DND-41 (cell line): ENCODE measurements at regions not wholly inside any gene's neighbourhood (a gene's known extent, or its start where the extent isn't known, plus 50 kb on each side); places are given as distances from the start of the nearest gene placed in this dataset.

Source experiments
- ATAC-seq: fragments of 200-7000 bp; cut with Tn5 transposase; 3 replicates; pipeline ENCODE4 v1.9.1; 2021; ENCODE audit warnings: low read depth; ENCODE audit not compliant: insufficient read depth
- DNase-seq: peaks from one replicate; pipeline ENCODE4 v3.0.0-alpha.2; 2020
- H2AFZ ChIP-seq: 2 replicates; pipeline ENCODE4 v1.6.0; 2012; ENCODE audit warnings: low read depth, low read length
- H3K27ac ChIP-seq: 2 replicates; pipeline ENCODE4 v1.5.1; 2012; ENCODE audit warnings: low read length, inconsistent platforms
- H3K27me3 ChIP-seq: fragments of 200-600 bp; sonication (generic); 2 replicates; pipeline ENCODE4 v1.6.0; 2012; ENCODE audit warnings: low read length, mild to moderate bottlenecking, inconsistent platforms; ENCODE audit not compliant: insufficient read depth, poor library complexity
- H3K36me3 ChIP-seq: 2 replicates; pipeline ENCODE4 v1.5.1; 2012; ENCODE audit warnings: low read length, inconsistent platforms; ENCODE audit not compliant: insufficient read depth
- H3K4me1 ChIP-seq: 2 replicates; pipeline ENCODE4 v1.5.1; 2012; ENCODE audit warnings: mild to moderate bottlenecking, low read length; ENCODE audit not compliant: insufficient read depth
- H3K4me2 ChIP-seq: 2 replicates; pipeline ENCODE4 v1.6.0; 2012; ENCODE audit warnings: mild to moderate bottlenecking, moderate library complexity, low read length, inconsistent platforms; ENCODE audit not compliant: insufficient read depth
- H3K4me3 ChIP-seq, 2 experiments: fragments of 200-600 bp in 1 of 2; shearing (Covaris generic) in 1 of 2; 2 replicates each; pipeline ENCODE4 v1.5.1; 2012 to 2016; ENCODE audit warnings: inconsistent platforms in 2 of 2, low read length in 2 of 2, mild to moderate bottlenecking in 2 of 2, low read depth in 1 of 2, moderate library complexity in 1 of 2
- H3K79me2 ChIP-seq: 2 replicates; pipeline ENCODE4 v1.6.0; 2012; ENCODE audit warnings: low read length, inconsistent platforms; ENCODE audit not compliant: insufficient read depth
- H3K9ac ChIP-seq: 2 replicates; pipeline ENCODE4 v1.6.0; 2012; ENCODE audit warnings: low read depth, mild to moderate bottlenecking, inconsistent platforms, low read length, moderate library complexity
- H3K9me3 ChIP-seq: 2 replicates; pipeline ENCODE4 v1.5.1; 2012; ENCODE audit warnings: low read length, moderate library complexity, mild to moderate bottlenecking, inconsistent platforms; ENCODE audit not compliant: insufficient read depth, severe bottlenecking
- H4K20me1 ChIP-seq: 2 replicates; pipeline ENCODE4 v1.6.0; 2012; ENCODE audit warnings: low read length; ENCODE audit not compliant: insufficient read depth
- EZH2 ChIP-seq: IDR thresholded peaks from 3 replicates; pipeline ENCODE4 v1.6.1; 2012; ENCODE audit warnings: borderline replicate concordance, low read depth, mild to moderate bottlenecking, moderate library complexity, low read length, inconsistent platforms; ENCODE audit not compliant: severe bottlenecking
- TF ChIP-seq, protein P1 (sequence below): IDR thresholded peaks from 2 replicates; pipeline ENCODE4 v1.5.1; 2012; ENCODE audit warnings: borderline replicate concordance, low read length, moderate library complexity, mild to moderate bottlenecking; ENCODE audit not compliant: poor library complexity, severe bottlenecking; ENCODE audit errors: extremely low read depth

DNA sequence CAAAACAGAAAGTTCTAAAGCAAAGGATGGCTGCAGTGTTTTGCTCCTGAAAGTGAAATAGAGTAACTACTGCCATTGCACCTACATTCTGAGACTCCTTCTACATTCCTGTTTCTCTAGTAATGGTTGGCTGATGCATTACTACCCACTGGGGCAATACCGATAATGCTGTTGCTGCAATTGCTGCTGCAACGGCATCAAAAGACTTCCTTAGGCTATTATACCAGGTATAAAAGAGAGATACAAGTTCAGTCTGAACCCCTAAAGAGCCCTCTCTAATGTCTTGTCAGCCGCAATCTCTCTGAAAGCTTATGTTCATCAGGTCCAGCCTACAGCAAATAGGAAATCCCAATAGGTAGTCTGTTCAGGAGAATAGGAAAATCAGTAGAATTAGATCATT, 338.4 kb downstream of the PABPC4L start:
- no peaks in the 10 kb centered on the region for H3K4me1 ChIP-seq
- H3K9ac ChIP-seq, result no peak overlapping the region
- no peak overlapping the region for H2AFZ ChIP-seq
- no peaks in the 10 kb centered on the region for H3K36me3 ChIP-seq
- ATAC-seq (no peak), DNase-seq (no peak)
- no peak overlapping the region for H3K4me2 ChIP-seq
- no peaks in the 10 kb centered on the region for H3K79me2 ChIP-seq
- TF ChIP-seq EZH2, result no peak
- TF ChIP-seq, protein P1, sequence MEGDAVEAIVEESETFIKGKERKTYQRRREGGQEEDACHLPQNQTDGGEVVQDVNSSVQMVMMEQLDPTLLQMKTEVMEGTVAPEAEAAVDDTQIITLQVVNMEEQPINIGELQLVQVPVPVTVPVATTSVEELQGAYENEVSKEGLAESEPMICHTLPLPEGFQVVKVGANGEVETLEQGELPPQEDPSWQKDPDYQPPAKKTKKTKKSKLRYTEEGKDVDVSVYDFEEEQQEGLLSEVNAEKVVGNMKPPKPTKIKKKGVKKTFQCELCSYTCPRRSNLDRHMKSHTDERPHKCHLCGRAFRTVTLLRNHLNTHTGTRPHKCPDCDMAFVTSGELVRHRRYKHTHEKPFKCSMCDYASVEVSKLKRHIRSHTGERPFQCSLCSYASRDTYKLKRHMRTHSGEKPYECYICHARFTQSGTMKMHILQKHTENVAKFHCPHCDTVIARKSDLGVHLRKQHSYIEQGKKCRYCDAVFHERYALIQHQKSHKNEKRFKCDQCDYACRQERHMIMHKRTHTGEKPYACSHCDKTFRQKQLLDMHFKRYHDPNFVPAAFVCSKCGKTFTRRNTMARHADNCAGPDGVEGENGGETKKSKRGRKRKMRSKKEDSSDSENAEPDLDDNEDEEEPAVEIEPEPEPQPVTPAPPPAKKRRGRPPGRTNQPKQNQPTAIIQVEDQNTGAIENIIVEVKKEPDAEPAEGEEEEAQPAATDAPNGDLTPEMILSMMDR, result no peak
- no peak overlapping the region for H3K27ac ChIP-seq
- no peaks in the 10 kb centered on the region for H4K20me1 ChIP-seq
- peaks cover 6% of the 10 kb centered on the region for H3K9me3 ChIP-seq
- no peak overlapping the region for H3K4me3 ChIP-seq
- H3K27me3 ChIP-seq, result no peaks in the 10 kb centered on the region

DNA sequence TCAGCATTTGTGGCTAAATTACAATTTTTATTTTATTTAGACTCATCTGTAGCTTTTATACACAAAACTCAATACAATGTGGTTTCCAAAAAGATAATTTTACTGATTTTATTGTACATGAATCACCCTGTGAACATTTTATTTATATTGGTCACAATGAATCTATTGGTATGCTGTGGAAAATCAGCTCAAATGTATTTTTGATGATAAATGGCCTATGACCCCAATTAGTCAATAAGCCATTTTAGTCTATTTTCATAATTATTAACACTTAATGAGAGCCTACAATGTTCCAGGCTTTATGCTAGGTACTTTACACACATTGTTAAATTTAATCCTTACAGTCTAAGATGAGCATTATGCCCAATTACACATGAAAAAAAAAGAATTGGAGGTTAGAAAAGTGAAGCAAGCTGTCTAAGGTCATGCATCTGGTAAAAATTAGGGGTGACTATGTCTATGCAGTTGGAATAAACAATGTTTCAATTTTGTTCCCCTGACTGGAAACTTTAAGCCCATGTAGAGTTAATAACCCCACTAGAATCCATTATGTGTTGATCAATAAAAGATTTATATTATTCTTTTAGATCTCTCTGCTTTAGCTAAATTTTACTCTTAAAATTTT, 344.7 kb downstream of the PABPC4L start:
- Histone ChIP-seq H3K9ac (no peak overlapping the region), H3K9me3 (peaks cover 6% of the 10 kb centered on the region), H3K79me2 (no peaks in the 10 kb centered on the region), H2AFZ (no peak overlapping the region), H3K4me3 (no peak overlapping the region), H3K4me2 (no peak overlapping the region), H3K36me3 (no peaks in the 10 kb centered on the region), H3K27me3 (no peaks in the 10 kb centered on the region), H3K4me1 (no peaks in the 10 kb centered on the region), H3K27ac (no peak overlapping the region), H4K20me1 (no peaks in the 10 kb centered on the region)
- DNase-seq (no peak), ATAC-seq (no peak)
- TF ChIP-seq EZH2, result no peak
- TF ChIP-seq, protein P1, result no peak

- DNase-seq (no peak), ATAC-seq (no peak)
- H4K20me1 ChIP-seq, result no peaks in the 10 kb centered on the region
- no peaks in the 10 kb centered on the region for H3K4me1 ChIP-seq
- no peak overlapping the region for H3K9ac ChIP-seq
- no peaks in the 10 kb centered on the region for H3K27me3 ChIP-seq
- H3K79me2 ChIP-seq, result no peaks in the 10 kb centered on the region
- H3K27ac ChIP-seq, result no peak overlapping the region
- TF ChIP-seq, protein P1, result no peak
- TF ChIP-seq EZH2, result no peak
- no peaks in the 10 kb centered on the region for H3K36me3 ChIP-seq
- no peak overlapping the region for H2AFZ ChIP-seq
- no peak overlapping the region for H3K4me2 ChIP-seq
- no peak overlapping the region for H3K4me3 ChIP-seq
- H3K9me3 ChIP-seq, result peaks cover 5% of the 10 kb centered on the region
Measured at GRCh38 chr4:133855001-133855400, 346.6 kb downstream of the PABPC4L start.
